Body of pancreas (tissue), 4 donors: ENCODE measurements at regions not wholly inside any gene's neighbourhood (a gene's known extent, or its start where the extent isn't known, plus 50 kb on each side); places are given as distances from the start of the nearest gene placed in this dataset.

Experiments used
- CTCF ChIP-seq, 7 experiments: fragments of 450-650 bp in 4 of 7; fragments of 200-600 bp in 3 of 7; sonication (generic) in 3 of 7; IDR thresholded peaks; one replicate each; pipeline ENCODE4 v1.5.1; 2016 to 2019; ENCODE audit warnings: antibody characterized with exemption in 7 of 7
- POLR2A ChIP-seq, 3 donors: fragments of 450-650 bp; IDR thresholded peaks; one replicate each; pipeline ENCODE4 v1.6.1; 2016; ENCODE audit warnings: antibody characterized with exemption in 3 of 3, mild to moderate bottlenecking in 2 of 3

- no peak for TF ChIP-seq CTCF (IDR thresholded peaks at IDR 0.05)
- no peak for TF ChIP-seq POLR2A (IDR thresholded peaks at IDR 0.05)
Observed at GRCh38 chr2:136693966-136694365, 71.4 kb upstream of the THSD7B start.
